Activated naive CD4-positive, alpha-beta T cell treated with anti-CD3 and anti-CD28 coated beads, Interleukin-2, amount 10 ng/mL, durations not matched to agents 7 days and 5 days (primary cell): ENCODE measurements at regions not wholly inside any gene's neighbourhood (a gene's known extent, or its start where the extent isn't known, plus 50 kb on each side); places are given as distances from the start of the nearest gene placed in this dataset.

ENCODE experiments used
- CTCF ChIA-PET: fragments of 350-600 bp; sonication (Branson Sonifier 250); formaldehyde crosslinking; loops from one replicate; lab custom pipeline; 2021; ENCODE audit warnings: antibody characterized with exemption; lab: Charles Lee
- DNase-seq: peaks from one replicate; pipeline ENCODE4 v3.0.0-alpha.2; 2020
- H3K27ac Mint-ChIP-seq: one replicate; pipeline ENCODE4 v1.8.0; 2021; ENCODE audit warnings: mild to moderate bottlenecking, moderate library complexity, mixed read lengths
- H3K27me3 Mint-ChIP-seq: one replicate; pipeline ENCODE4 v1.8.0; 2021; ENCODE audit warnings: mild to moderate bottlenecking, mixed read lengths
- H3K36me3 Mint-ChIP-seq: one replicate; pipeline ENCODE4 v1.8.0; 2021; ENCODE audit warnings: mixed read lengths
- H3K4me1 Mint-ChIP-seq: one replicate; pipeline ENCODE4 v1.8.0; 2021; ENCODE audit warnings: mixed read lengths
- H3K4me3 Mint-ChIP-seq: one replicate; pipeline ENCODE4 v1.8.0; 2021; ENCODE audit warnings: mild to moderate bottlenecking, moderate library complexity, mixed read lengths
- H3K9me3 Mint-ChIP-seq: one replicate; pipeline ENCODE4 v1.8.0; 2021; ENCODE audit warnings: mixed read lengths

- Mint-ChIP-seq H3K27me3 (peaks cover 7% of the 10 kb centered on the region), H3K9me3 (peaks cover 18% of the 10 kb centered on the region), H3K4me1 (no peaks in the 10 kb centered on the region), H3K4me3 (no peak overlapping the region), H3K36me3 (no peaks in the 10 kb centered on the region), H3K27ac (no peak overlapping the region)
- DNase-seq, result no peak
- CTCF ChIA-PET, result no interaction called here
Measured at GRCh38 chr20:48012401-48012974, 227.2 kb upstream of the SULF2 start.

GRCh38 chr20:48011025-48011424, 225.7 kb upstream of the SULF2 start:
- Mint-ChIP-seq H3K4me3 (no peak overlapping the region), H3K9me3 (peaks cover 21% of the 10 kb centered on the region), H3K27me3 (peaks cover 16% of the 10 kb centered on the region), H3K36me3 (no peaks in the 10 kb centered on the region), H3K4me1 (no peaks in the 10 kb centered on the region), H3K27ac (no peak overlapping the region)
- CTCF ChIA-PET, result no interaction called here
- no peak for DNase-seq

GRCh38 chr20:48010623-48011022, 225.3 kb upstream of the SULF2 start:
- Mint-ChIP-seq H3K9me3 (peaks cover 21% of the 10 kb centered on the region), H3K27me3 (peaks cover 16% of the 10 kb centered on the region), H3K4me3 (no peak overlapping the region), H3K27ac (no peak overlapping the region), H3K36me3 (no peaks in the 10 kb centered on the region), H3K4me1 (no peaks in the 10 kb centered on the region)
- CTCF ChIA-PET, result no interaction called here
- no peak for DNase-seq

GRCh38 chr20:48008850-48009515, 223.7 kb upstream of the SULF2 start:
- no peaks in the 10 kb centered on the region for H3K36me3 Mint-ChIP-seq
- peaks cover 23% of the 10 kb centered on the region for H3K27me3 Mint-ChIP-seq
- H3K9me3 Mint-ChIP-seq, result peaks cover 21% of the 10 kb centered on the region
- H3K4me3 Mint-ChIP-seq, result no peak overlapping the region
- DNase-seq, result no peak
- no peak overlapping the region for H3K27ac Mint-ChIP-seq
- no peaks in the 10 kb centered on the region for H3K4me1 Mint-ChIP-seq
- CTCF ChIA-PET, result interaction anchor here (0.6 kb wide), 1 partner anchor 896 kb away, joined by 5 read pairs; no protein-coding TSS in a partner anchor

- Mint-ChIP-seq H3K27ac (no peak overlapping the region), H3K4me1 (no peaks in the 10 kb centered on the region), H3K27me3 (peaks cover 23% of the 10 kb centered on the region), H3K9me3 (peaks cover 20% of the 10 kb centered on the region), H3K36me3 (no peaks in the 10 kb centered on the region), H3K4me3 (no peak overlapping the region)
- CTCF ChIA-PET, result no interaction called here
- no peak for DNase-seq
Measured at GRCh38 chr20:48007351-48007750, 222.1 kb upstream of the SULF2 start.

- peaks cover 23% of the 10 kb centered on the region for H3K27me3 Mint-ChIP-seq
- peaks cover 15% of the 10 kb centered on the region for H3K9me3 Mint-ChIP-seq
- no peak for DNase-seq
- H3K4me3 Mint-ChIP-seq, result no peak overlapping the region
- no peaks in the 10 kb centered on the region for H3K4me1 Mint-ChIP-seq
- no peaks in the 10 kb centered on the region for H3K36me3 Mint-ChIP-seq
- CTCF ChIA-PET, result no interaction called here
- H3K27ac Mint-ChIP-seq, result no peak overlapping the region
Measured at GRCh38 chr20:48006036-48006833, 221.0 kb upstream of the SULF2 start.

GRCh38 chr20:48003021-48003420, 217.7 kb upstream of the SULF2 start:
- no peak overlapping the region for H3K27ac Mint-ChIP-seq
- peaks cover 13% of the 10 kb centered on the region for H3K9me3 Mint-ChIP-seq
- H3K27me3 Mint-ChIP-seq, result peaks cover 26% of the 10 kb centered on the region
- H3K4me3 Mint-ChIP-seq, result no peak overlapping the region
- CTCF ChIA-PET, result no interaction called here
- no peak for DNase-seq
- H3K36me3 Mint-ChIP-seq, result no peaks in the 10 kb centered on the region
- H3K4me1 Mint-ChIP-seq, result no peaks in the 10 kb centered on the region

- Mint-ChIP-seq H3K27me3 (peaks cover 23% of the 10 kb centered on the region), H3K9me3 (peaks cover 10% of the 10 kb centered on the region), H3K4me3 (no peak overlapping the region), H3K4me1 (no peaks in the 10 kb centered on the region), H3K36me3 (no peaks in the 10 kb centered on the region), H3K27ac (no peak overlapping the region)
- CTCF ChIA-PET, result no interaction called here
- DNase-seq, result no peak
Measured at GRCh38 chr20:48002517-48002970, 217.3 kb upstream of the SULF2 start.

GRCh38 chr20:47999166-47999565, 213.9 kb upstream of the SULF2 start:
- peaks cover 7% of the 10 kb centered on the region for H3K9me3 Mint-ChIP-seq
- no peaks in the 10 kb centered on the region for H3K4me1 Mint-ChIP-seq
- no peak for DNase-seq
- H3K36me3 Mint-ChIP-seq, result no peaks in the 10 kb centered on the region
- CTCF ChIA-PET, result no interaction called here
- H3K27ac Mint-ChIP-seq, result no peak overlapping the region
- H3K4me3 Mint-ChIP-seq, result no peak overlapping the region
- H3K27me3 Mint-ChIP-seq, result peaks cover 7% of the 10 kb centered on the region

- no peaks in the 10 kb centered on the region for H3K4me1 Mint-ChIP-seq
- no peaks in the 10 kb centered on the region for H3K36me3 Mint-ChIP-seq
- H3K4me3 Mint-ChIP-seq, result no peak overlapping the region
- CTCF ChIA-PET, result no interaction called here
- peaks cover 5% of the 10 kb centered on the region for H3K9me3 Mint-ChIP-seq
- DNase-seq, result no peak
- no peak overlapping the region for H3K27ac Mint-ChIP-seq
- H3K27me3 Mint-ChIP-seq, result peaks cover 7% of the 10 kb centered on the region
Measured at GRCh38 chr20:47998736-47999135, 213.5 kb upstream of the SULF2 start.

- Mint-ChIP-seq H3K36me3 (no peaks in the 10 kb centered on the region), H3K4me1 (no peaks in the 10 kb centered on the region), H3K9me3 (no peaks in the 10 kb centered on the region), H3K4me3 (no peak overlapping the region), H3K27ac (no peak overlapping the region), H3K27me3 (peaks cover 6% of the 10 kb centered on the region)
- no peak for DNase-seq
- CTCF ChIA-PET, result no interaction called here
Measured at GRCh38 chr20:47995661-47996060, 210.4 kb upstream of the SULF2 start.

GRCh38 chr20:47993817-47994216, 208.5 kb upstream of the SULF2 start:
- H3K36me3 Mint-ChIP-seq, result no peaks in the 10 kb centered on the region
- H3K4me3 Mint-ChIP-seq, result no peak overlapping the region
- H3K9me3 Mint-ChIP-seq, result no peaks in the 10 kb centered on the region
- CTCF ChIA-PET, result no interaction called here
- H3K4me1 Mint-ChIP-seq, result no peaks in the 10 kb centered on the region
- H3K27me3 Mint-ChIP-seq, result peaks cover 8% of the 10 kb centered on the region
- DNase-seq, result no peak
- H3K27ac Mint-ChIP-seq, result no peak overlapping the region

GRCh38 chr20:47993035-47993755, 207.9 kb upstream of the SULF2 start:
- no peaks in the 10 kb centered on the region for H3K36me3 Mint-ChIP-seq
- CTCF ChIA-PET, result no interaction called here
- H3K27me3 Mint-ChIP-seq, result peaks cover 12% of the 10 kb centered on the region
- no peak overlapping the region for H3K27ac Mint-ChIP-seq
- no peaks in the 10 kb centered on the region for H3K4me1 Mint-ChIP-seq
- no peaks in the 10 kb centered on the region for H3K9me3 Mint-ChIP-seq
- no peak overlapping the region for H3K4me3 Mint-ChIP-seq
- no peak for DNase-seq

GRCh38 chr20:47991875-47992488, 206.7 kb upstream of the SULF2 start:
- no peaks in the 10 kb centered on the region for H3K4me1 Mint-ChIP-seq
- CTCF ChIA-PET, result no interaction called here
- no peak overlapping the region for H3K27ac Mint-ChIP-seq
- H3K9me3 Mint-ChIP-seq, result no peaks in the 10 kb centered on the region
- H3K27me3 Mint-ChIP-seq, result peaks cover 12% of the 10 kb centered on the region
- DNase-seq, result no peak
- H3K4me3 Mint-ChIP-seq, result no peak overlapping the region
- H3K36me3 Mint-ChIP-seq, result no peaks in the 10 kb centered on the region
